Right lobe of liver (tissue), 6 donors: ENCODE measurements at regions not wholly inside any gene's neighbourhood (a gene's known extent, or its start where the extent isn't known, plus 50 kb on each side); places are given as distances from the start of the nearest gene placed in this dataset.

ENCODE experiments used
- ATAC-seq, 4 donors: fragments of 200-7000 bp; cut with Tn5 transposase; one replicate each; pipeline ENCODE4 v1.9.1; 2020; ENCODE audit warnings: mild to moderate bottlenecking in 4 of 4, moderate library complexity in 4 of 4
- DNase-seq, 3 donors: peaks; one replicate each; pipeline ENCODE4 v3.0.0-alpha.2; 2020
- H3K27ac ChIP-seq, 3 donors: fragments of 200-600 bp; one replicate each; pipeline ENCODE4 v1.8.0; 2022
- H3K27me3 ChIP-seq, 2 donors: fragments of 200-600 bp; one replicate each; pipeline ENCODE4 v1.8.0; 2022
- H3K36me3 ChIP-seq, 4 donors: fragments of 200-600 bp; sonication (generic) in 1 of 4; one replicate each; pipeline versions ENCODE4 v1.5.1 to v1.8.0; 2017 to 2022; ENCODE audit warnings: control low read depth in 1 of 4
- H3K4me1 ChIP-seq, 4 donors: fragments of 200-600 bp; sonication (generic) in 1 of 4; one replicate each; pipeline versions ENCODE4 v1.5.1 to v1.8.0; 2017 to 2022; ENCODE audit warnings: control low read depth in 1 of 4
- H3K4me3 ChIP-seq, 3 donors: fragments of 200-600 bp; one replicate each; pipeline ENCODE4 v1.8.0; 2022
- H3K9me3 ChIP-seq, 4 donors: fragments of 200-600 bp; sonication (generic) in 1 of 4; one replicate each; pipeline versions ENCODE4 v1.5.1 to v1.8.0; 2017 to 2022; ENCODE audit warnings: control low read depth in 1 of 4
- CTCF ChIP-seq, 4 donors: fragments of 200-600 bp in 3 of 4; fragments of 450-650 bp in 1 of 4; IDR thresholded peaks; one replicate each; pipeline versions ENCODE4 v1.5.1 to v1.8.0; 2016 to 2022; ENCODE audit warnings: antibody characterized with exemption in 4 of 4, mild to moderate bottlenecking in 2 of 4
- POLR2A ChIP-seq: fragments of 450-650 bp; IDR thresholded peaks from one replicate; pipeline ENCODE4 v1.6.1; 2017; ENCODE audit warnings: antibody characterized with exemption, mild to moderate bottlenecking
- WGBS: methylation state at CpG from one replicate; pipeline ENCODE4 v1.1.6; 2018; ENCODE audit warnings: low coverage, low lambda C conversion rate; ENCODE audit not compliant: insufficient coverage; ENCODE audit errors: missing lambda C conversion rate; 5-methylcytosine and 5-hydroxymethylcytosine counted together
- intact Hi-C, 2 donors: fragments of 100-400 bp; cut with DNase I; formaldehyde crosslinking; loops; one replicate each; pipeline versions ENCODE4 v1.11.2 to v1.14.1; 2022
- donor health status: DM: no; HTN: yes; CAD: no.
- donor health status: DM: no; HTN: no; CAD: no.
- donor health status: DM: no; HTN: no; CAD: no.
- donor health status: DM: no; HTN: yes; CAD: no.
- donor health status: DM: no; HTN: yes; CAD: no.

- Histone ChIP-seq H3K4me1 (no peaks in the 10 kb centered on the region), H3K36me3 (no peaks in the 10 kb centered on the region), H3K27ac (no peak overlapping the region), H3K9me3 (no peaks in the 10 kb centered on the region), H3K4me3 (no peak overlapping the region), H3K27me3 (no peaks in the 10 kb centered on the region)
- ATAC-seq (no peak), DNase-seq (no peak)
- TF ChIP-seq POLR2A (no peak), CTCF (IDR thresholded peaks at IDR 0.05) (no peak)
- WGBS, result 64% methylated on average over 6 of the region's 7 CpGs
- intact Hi-C loops, result no loop called here
Measured at GRCh38 chr22:48096411-48096810, 1334.0 kb downstream of the TBC1D22A start.

DNA sequence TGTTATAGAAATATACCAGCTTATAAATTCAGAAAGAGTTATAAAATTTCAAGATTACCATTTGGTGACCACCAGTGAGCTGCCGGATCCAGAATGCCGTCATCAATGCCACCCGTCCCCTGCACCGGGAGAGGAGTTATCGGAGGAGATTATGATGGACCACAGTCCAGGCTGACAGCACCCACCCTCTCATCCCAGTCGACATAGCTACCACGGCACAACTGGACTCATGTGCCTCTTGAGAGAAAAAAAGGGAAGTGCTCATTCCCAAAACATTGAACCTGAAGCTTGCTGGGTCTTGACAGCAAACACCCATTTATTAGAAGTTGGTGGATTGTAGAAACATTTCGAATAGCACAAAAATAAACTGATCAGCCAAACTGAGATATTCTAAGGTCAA lies 1331.5 kb downstream of the TBC1D22A start:
- H3K9me3 ChIP-seq, result no peaks in the 10 kb centered on the region
- ATAC-seq, result no peak
- intact Hi-C loops, result no loop called here
- peak in 1 of 3 donors; percentile 17 for DNase-seq
- no peak for TF ChIP-seq CTCF (IDR thresholded peaks at IDR 0.05)
- no peak for TF ChIP-seq POLR2A
- H3K27ac ChIP-seq, result no peak overlapping the region
- 57% methylated on average over 4 of the region's 8 CpGs for WGBS
- H3K36me3 ChIP-seq, result no peaks in the 10 kb centered on the region
- H3K4me3 ChIP-seq, result no peak overlapping the region
- H3K4me1 ChIP-seq, result no peaks in the 10 kb centered on the region
- no peaks in the 10 kb centered on the region for H3K27me3 ChIP-seq

GRCh38 chr22:48092866-48093265 lies 1330.4 kb downstream of the TBC1D22A start:
- Histone ChIP-seq H3K4me1 (no peaks in the 10 kb centered on the region), H3K27ac (no peak overlapping the region), H3K9me3 (no peaks in the 10 kb centered on the region), H3K4me3 (no peak overlapping the region), H3K36me3 (no peaks in the 10 kb centered on the region), H3K27me3 (no peaks in the 10 kb centered on the region)
- WGBS, result 53% methylated on average over 4 of the region's 4 CpGs
- no peak for ATAC-seq
- DNase-seq, result no peak
- TF ChIP-seq CTCF (IDR thresholded peaks at IDR 0.05) (no peak), POLR2A (no peak)
- intact Hi-C loops, result no loop called here

DNA sequence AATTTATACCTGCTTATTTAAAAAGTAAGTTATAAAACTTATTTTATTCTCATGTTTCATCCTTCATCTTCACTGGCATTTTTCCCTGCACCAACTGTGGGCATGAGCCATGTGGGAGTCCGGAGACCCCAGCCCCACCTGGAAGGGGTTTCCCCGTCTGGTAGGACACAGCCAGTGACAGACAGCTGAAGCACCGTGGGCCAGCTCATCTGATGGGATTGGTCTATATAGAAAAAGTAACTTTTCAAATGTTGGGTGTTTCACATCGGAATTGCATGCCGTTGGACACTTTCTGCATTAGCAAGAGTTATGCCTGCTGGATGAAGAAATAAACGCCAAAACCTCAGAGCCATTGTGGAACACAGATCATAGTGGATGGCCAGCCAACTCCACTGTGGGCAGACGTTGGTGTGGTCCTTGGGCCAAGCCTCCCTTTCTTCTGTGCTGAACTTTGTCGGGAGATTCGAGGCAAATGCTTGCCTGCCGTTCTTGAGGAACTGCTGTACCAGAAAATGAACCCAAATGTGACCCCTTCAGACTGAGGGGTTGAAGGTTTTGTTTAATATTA lies 1329.3 kb downstream of the TBC1D22A start:
- Histone ChIP-seq H3K4me1 (no peaks in the 10 kb centered on the region), H3K27ac (no peak overlapping the region), H3K27me3 (no peaks in the 10 kb centered on the region), H3K4me3 (no peak overlapping the region), H3K9me3 (no peaks in the 10 kb centered on the region), H3K36me3 (no peaks in the 10 kb centered on the region)
- 62% methylated on average over 10 of the region's 10 CpGs for WGBS
- peak in 1 of 3 donors; percentile 16 for DNase-seq
- intact Hi-C loops, result no loop called here
- no peak for ATAC-seq
- TF ChIP-seq POLR2A (no peak), CTCF (IDR thresholded peaks at IDR 0.05) (no peak)
